Prostate gland (tissue), 2 donors: ENCODE measurements at regions not wholly inside any gene's neighbourhood (a gene's known extent, or its start where the extent isn't known, plus 50 kb on each side); places are given as distances from the start of the nearest gene placed in this dataset.

ENCODE experiments used
- POLR2A ChIP-seq: fragments of 450-650 bp; IDR thresholded peaks from one replicate; pipeline ENCODE4 v1.6.1; 2016; ENCODE audit warnings: antibody characterized with exemption, mild to moderate bottlenecking
- POLR2AphosphoS5 ChIP-seq: sonication (generic); formaldehyde crosslinking; IDR thresholded peaks from one replicate; pipeline ENCODE4 v1.6.1; 2017; ENCODE audit warnings: antibody characterized with exemption
- TF ChIP-seq, protein P1 (sequence below), 4 experiments: fragments of 200-600 bp in 2 of 4; fragments of 450-650 bp in 2 of 4; sonication (generic) in 2 of 4; IDR thresholded peaks; 1 replicate in 3 of 4; 2 replicates in 1 of 4; pipeline ENCODE4 v1.5.1; 2016 to 2019; ENCODE audit warnings: antibody characterized with exemption in 4 of 4, mild to moderate bottlenecking in 2 of 4, moderate library complexity in 2 of 4

- TF ChIP-seq, protein P1, sequence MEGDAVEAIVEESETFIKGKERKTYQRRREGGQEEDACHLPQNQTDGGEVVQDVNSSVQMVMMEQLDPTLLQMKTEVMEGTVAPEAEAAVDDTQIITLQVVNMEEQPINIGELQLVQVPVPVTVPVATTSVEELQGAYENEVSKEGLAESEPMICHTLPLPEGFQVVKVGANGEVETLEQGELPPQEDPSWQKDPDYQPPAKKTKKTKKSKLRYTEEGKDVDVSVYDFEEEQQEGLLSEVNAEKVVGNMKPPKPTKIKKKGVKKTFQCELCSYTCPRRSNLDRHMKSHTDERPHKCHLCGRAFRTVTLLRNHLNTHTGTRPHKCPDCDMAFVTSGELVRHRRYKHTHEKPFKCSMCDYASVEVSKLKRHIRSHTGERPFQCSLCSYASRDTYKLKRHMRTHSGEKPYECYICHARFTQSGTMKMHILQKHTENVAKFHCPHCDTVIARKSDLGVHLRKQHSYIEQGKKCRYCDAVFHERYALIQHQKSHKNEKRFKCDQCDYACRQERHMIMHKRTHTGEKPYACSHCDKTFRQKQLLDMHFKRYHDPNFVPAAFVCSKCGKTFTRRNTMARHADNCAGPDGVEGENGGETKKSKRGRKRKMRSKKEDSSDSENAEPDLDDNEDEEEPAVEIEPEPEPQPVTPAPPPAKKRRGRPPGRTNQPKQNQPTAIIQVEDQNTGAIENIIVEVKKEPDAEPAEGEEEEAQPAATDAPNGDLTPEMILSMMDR (IDR thresholded peaks at IDR 0.05) = no peak
- TF ChIP-seq POLR2AphosphoS5 = no peak
- TF ChIP-seq POLR2A = no peak
Observed at GRCh38 chr14:41297576-41298327, 308.9 kb upstream of the LRFN5 start.
